ENCODE measurements at regions not wholly inside any gene's neighbourhood (a gene's known extent, or its start where the extent isn't known, plus 50 kb on each side); places are given as distances from the start of the nearest gene placed in this dataset.

- Histone ChIP-seq H3K27ac (no peak overlapping the region), H3K27me3 (no peaks in the 10 kb centered on the region), H3K4me1 (no peaks in the 10 kb centered on the region), H3K4me3 (no peak overlapping the region), H3K36me3 (no peaks in the 10 kb centered on the region), H3K9me3 (no peaks in the 10 kb centered on the region)
- WGBS, 2 donors = 47 to 54% methylated on average over 1 of the region's 1 CpG
- DNase-seq (no peak), ATAC-seq (ENCODE audit: low FRiP score in 2 of 2) (no peak)
- TF ChIP-seq CTCF (IDR thresholded peaks at IDR 0.05) = no peak
- no peak for TF ChIP-seq EP300 (IDR thresholded peaks at IDR 0.05)
- no peak for TF ChIP-seq POLR2AphosphoS5 (IDR thresholded peaks at IDR 0.05)
- no peak for TF ChIP-seq POLR2A (IDR thresholded peaks at IDR 0.05)
Observed at GRCh38 chr9:25260046-25260445, 418.2 kb downstream of the TUSC1 start.

GRCh38 chr9:25255216-25255615 is 423.0 kb downstream of the TUSC1 start:
- no peaks in the 10 kb centered on the region for H3K27me3 ChIP-seq
- ATAC-seq (ENCODE audit: low FRiP score in 2 of 2) = no peak
- 54 to 69% methylated on average over 5 of the region's 5 CpGs for WGBS, 2 donors
- H3K27ac ChIP-seq = no peak overlapping the region
- DNase-seq = peak in 1 of 2 donors; percentile 34
- H3K4me3 ChIP-seq = no peak overlapping the region
- no peaks in the 10 kb centered on the region for H3K9me3 ChIP-seq
- TF ChIP-seq POLR2AphosphoS5 (IDR thresholded peaks at IDR 0.05) (no peak), CTCF (IDR thresholded peaks at IDR 0.05) (no peak), POLR2A (IDR thresholded peaks at IDR 0.05) (no peak), EP300 (IDR thresholded peaks at IDR 0.05) (no peak)
- no peaks in the 10 kb centered on the region for H3K4me1 ChIP-seq
- H3K36me3 ChIP-seq = no peaks in the 10 kb centered on the region

- Histone ChIP-seq H3K27me3 (no peaks in the 10 kb centered on the region), H3K27ac (no peak overlapping the region), H3K9me3 (peaks cover 0 to 5% (median 0%) of the 10 kb centered on the region in 4 donors), H3K36me3 (no peaks in the 10 kb centered on the region), H3K4me3 (no peak overlapping the region), H3K4me1 (no peaks in the 10 kb centered on the region)
- DNase-seq (no peak), ATAC-seq (ENCODE audit: low FRiP score in 2 of 2) (no peak)
- 40 to 42% methylated on average over 2 of the region's 2 CpGs for WGBS, 2 donors
- TF ChIP-seq POLR2A (IDR thresholded peaks at IDR 0.05) = no peak
- TF ChIP-seq POLR2AphosphoS5 (IDR thresholded peaks at IDR 0.05) = no peak
- TF ChIP-seq CTCF (IDR thresholded peaks at IDR 0.05) = no peak
- no peak for TF ChIP-seq EP300 (IDR thresholded peaks at IDR 0.05)
Observed at GRCh38 chr9:25254051-25254450, 424.2 kb downstream of the TUSC1 start.

- H3K9me3 ChIP-seq = no peaks in the 10 kb centered on the region
Observed at GRCh38 chr9:25241421-25241820, 436.8 kb downstream of the TUSC1 start.

More at GRCh38 chr9:25241421-25241820, 436.8 kb downstream of the TUSC1 start:
- TF ChIP-seq POLR2A (IDR thresholded peaks at IDR 0.05) = no peak
- no peak for TF ChIP-seq CTCF (IDR thresholded peaks at IDR 0.05)
- no peak for TF ChIP-seq POLR2AphosphoS5 (IDR thresholded peaks at IDR 0.05)
- TF ChIP-seq EP300 (IDR thresholded peaks at IDR 0.05) = no peak
- no peaks in the 10 kb centered on the region for H3K4me1 ChIP-seq
- H3K27ac ChIP-seq = no peak overlapping the region
- H3K27me3 ChIP-seq = no peaks in the 10 kb centered on the region
- no peaks in the 10 kb centered on the region for H3K36me3 ChIP-seq
- WGBS, 2 donors = 58 to 59% methylated on average over 3 of the region's 3 CpGs
- no peak for DNase-seq
- no peak overlapping the region for H3K4me3 ChIP-seq
- ATAC-seq (ENCODE audit: low FRiP score in 2 of 2) = no peak
